GM19438 (cell line): ENCODE measurements at regions not wholly inside any gene's neighbourhood (a gene's known extent, or its start where the extent isn't known, plus 50 kb on each side); places are given as distances from the start of the nearest gene placed in this dataset.
"Not testable (repeated sequence)": the region's sequence is repeated elsewhere in the genome, so short reads cannot be mapped to it uniquely, and the experiment has no call there.

Experiments used
- ATAC-seq: cut with Tn5 transposase; IDR thresholded peaks from one replicate; pipeline ENCODE4 v1.9.1; 2021; ENCODE audit warnings: low read depth; ENCODE audit not compliant: unreplicated experiment

GRCh38 chr10:46198516-46198915, 88.3 kb upstream of the ANTXRL start:
- ATAC-seq, result no peak

- ATAC-seq, result not testable (repeated sequence)
These were observed 84.4 kb upstream of the ANTXRL start for GRCh38 chr10:46202405-46202804.

GRCh38 chr10:46204482-46205102, 82.2 kb upstream of the ANTXRL start:
- ATAC-seq, result not testable (repeated sequence)

- ATAC-seq, result not testable (repeated sequence)
These were observed 76.4 kb upstream of the ANTXRL start for GRCh38 chr10:46210427-46210826.

- ATAC-seq, result no peak
These were observed 71.4 kb upstream of the ANTXRL start for GRCh38 chr10:46215426-46215825.

GRCh38 chr10:46216003-46216634, 70.7 kb upstream of the ANTXRL start:
- ATAC-seq, result no peak

- ATAC-seq, result no peak
These were observed 69.7 kb upstream of the ANTXRL start for GRCh38 chr10:46216836-46217751.

- no peak for ATAC-seq
These were observed 68.9 kb upstream of the ANTXRL start for GRCh38 chr10:46217752-46218453.

GRCh38 chr10:46218921-46219320, 67.9 kb upstream of the ANTXRL start:
- no peak for ATAC-seq

- ATAC-seq, result not testable (repeated sequence)
These were observed 67.3 kb upstream of the ANTXRL start for GRCh38 chr10:46219431-46219990.

- no peak for ATAC-seq
These were observed 66.6 kb upstream of the ANTXRL start for GRCh38 chr10:46220187-46220586.

GRCh38 chr10:46220872-46221538, 65.8 kb upstream of the ANTXRL start:
- no peak for ATAC-seq

GRCh38 chr10:46222364-46222935, 64.3 kb upstream of the ANTXRL start:
- ATAC-seq, result no peak

GRCh38 chr10:46223064-46223480, 63.7 kb upstream of the ANTXRL start:
- ATAC-seq, result no peak

GRCh38 chr10:46223626-46224413, 63.0 kb upstream of the ANTXRL start:
- ATAC-seq, result no peak

- no peak for ATAC-seq
These were observed 62.4 kb upstream of the ANTXRL start for GRCh38 chr10:46224414-46224682.

- ATAC-seq, result no peak
These were observed 61.2 kb upstream of the ANTXRL start for GRCh38 chr10:46225597-46225996.

- no peak for ATAC-seq
These were observed 60.6 kb upstream of the ANTXRL start for GRCh38 chr10:46226232-46226631.

GRCh38 chr10:46226900-46227558, 59.8 kb upstream of the ANTXRL start:
- no peak for ATAC-seq
